Activated T-helper 2 cell treated with anti-CD3 and anti-CD28 coated beads, Interferon-gamma antibody, Interleukin-2, Interleukin-4, amounts not matched to agents 10 μg/mL and 5 μg/mL and 100 μg/mL, durations not matched to agents 14 hours and 24 hours and 36 hours (primary cell): ENCODE measurements at regions not wholly inside any gene's neighbourhood (a gene's known extent, or its start where the extent isn't known, plus 50 kb on each side); places are given as distances from the start of the nearest gene placed in this dataset.

Experiments used
- DNase-seq: peaks from one replicate; pipeline ENCODE4 v3.0.0; 2021; ENCODE audit warnings: low spot score
- H3K27ac Mint-ChIP-seq: one replicate; pipeline ENCODE4 v1.8.0; 2021; ENCODE audit warnings: mixed read lengths
- H3K27me3 Mint-ChIP-seq: one replicate; pipeline ENCODE4 v1.8.0; 2021; ENCODE audit warnings: low read depth, mixed read lengths
- H3K36me3 Mint-ChIP-seq: one replicate; pipeline ENCODE4 v1.8.0; 2021; ENCODE audit warnings: low read depth, mixed read lengths
- H3K4me1 Mint-ChIP-seq: one replicate; pipeline ENCODE4 v1.8.0; 2021; ENCODE audit warnings: low read depth, mixed read lengths
- H3K4me3 Mint-ChIP-seq: one replicate; pipeline ENCODE4 v1.8.0; 2021; ENCODE audit warnings: low read depth, mild to moderate bottlenecking, moderate library complexity, mixed read lengths
- H3K9me3 Mint-ChIP-seq: one replicate; pipeline ENCODE4 v1.8.0; 2021; ENCODE audit warnings: mixed read lengths
- intact Hi-C: fragments of 100-400 bp; cut with micrococcal nuclease; formaldehyde crosslinking; loops from one replicate; pipeline ENCODE4 v1.15.1; 2023

DNA sequence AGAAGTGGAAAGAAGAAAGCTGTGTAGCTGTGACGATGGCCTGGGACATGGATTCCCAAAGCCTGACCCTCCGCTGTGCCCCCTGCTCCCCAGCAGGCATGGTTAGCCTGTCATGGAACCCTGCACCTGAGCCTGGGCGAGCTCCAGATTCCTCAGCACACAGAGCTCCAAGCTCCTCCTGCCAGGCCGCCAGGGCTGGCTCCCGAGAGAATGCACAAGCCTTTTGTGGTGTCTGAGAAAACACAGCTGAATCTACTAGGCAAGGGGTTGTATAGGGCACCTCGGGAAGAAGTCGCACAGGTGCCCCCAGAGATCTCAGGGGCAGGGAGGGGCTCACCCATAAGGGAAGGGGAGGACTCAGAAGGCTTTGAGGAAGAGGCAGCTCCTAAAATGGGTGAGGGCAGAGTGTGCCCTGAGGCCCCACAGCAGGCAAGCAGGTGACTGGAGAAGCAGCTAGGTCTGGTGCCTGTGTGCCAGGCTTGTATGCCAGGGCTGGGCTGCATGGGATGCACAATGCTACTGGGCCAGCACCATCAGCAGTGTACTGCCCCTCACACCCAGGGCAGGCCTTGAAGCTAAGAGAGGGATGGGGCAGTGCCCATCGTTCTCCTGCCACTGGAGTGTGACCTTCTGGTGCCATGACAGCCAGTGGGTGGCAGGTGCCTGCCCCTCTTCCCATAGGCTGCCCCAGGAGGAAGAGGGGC lies 64.3 kb upstream of the CD93 start:
- no peaks in the 10 kb centered on the region for H3K27me3 Mint-ChIP-seq
- no peaks in the 10 kb centered on the region for H3K36me3 Mint-ChIP-seq
- intact Hi-C loops = no loop called here
- H3K27ac Mint-ChIP-seq = peak overlapping the region; percentile 15
- H3K4me3 Mint-ChIP-seq = no peak overlapping the region
- peaks cover 49% of the 10 kb centered on the region for H3K4me1 Mint-ChIP-seq
- no peaks in the 10 kb centered on the region for H3K9me3 Mint-ChIP-seq
- DNase-seq = no peak

DNA sequence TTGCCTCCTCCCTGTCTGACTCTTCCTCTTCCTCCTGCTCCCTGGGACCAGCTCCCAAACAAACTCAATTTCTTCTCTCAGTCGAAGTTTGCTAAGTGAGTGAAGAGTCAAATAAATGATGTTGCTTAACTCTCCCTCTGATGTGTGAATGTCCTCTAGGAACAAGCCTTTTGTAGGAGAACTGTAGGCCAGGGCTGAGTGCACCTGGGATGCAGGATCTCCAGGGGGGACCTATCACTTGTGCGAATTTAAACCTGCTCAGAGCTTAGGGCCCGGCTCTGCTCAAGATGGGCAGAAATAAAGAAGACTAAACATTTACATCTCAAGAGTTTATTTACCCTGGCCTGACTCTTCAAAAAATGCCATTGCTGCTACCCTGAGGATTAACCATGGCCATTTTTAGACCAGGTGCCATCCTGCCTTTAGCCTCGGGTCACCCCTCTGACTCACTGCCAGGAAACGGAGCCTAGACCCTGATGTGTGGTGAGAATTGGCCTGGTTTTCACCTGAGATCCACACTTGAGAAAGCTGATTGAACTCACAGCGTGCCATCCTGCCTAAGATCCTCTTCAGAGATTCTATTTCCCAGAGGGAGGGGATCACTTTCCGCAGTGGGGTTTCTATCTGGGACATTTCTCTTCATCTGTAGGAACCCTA lies 63.6 kb upstream of the CD93 start:
- intact Hi-C loops = loop anchor here (1.0 to 2.0 kb wide), 2 partner anchors 11 to 201 kb away; partner anchors contain the start of gene NXT1
- Mint-ChIP-seq H3K9me3 (no peaks in the 10 kb centered on the region), H3K27me3 (peaks cover 5% of the 10 kb centered on the region), H3K4me1 (peaks cover 52% of the 10 kb centered on the region), H3K4me3 (no peak overlapping the region), H3K27ac (peak overlapping the region; percentile 15), H3K36me3 (no peaks in the 10 kb centered on the region)
- no peak for DNase-seq

DNA sequence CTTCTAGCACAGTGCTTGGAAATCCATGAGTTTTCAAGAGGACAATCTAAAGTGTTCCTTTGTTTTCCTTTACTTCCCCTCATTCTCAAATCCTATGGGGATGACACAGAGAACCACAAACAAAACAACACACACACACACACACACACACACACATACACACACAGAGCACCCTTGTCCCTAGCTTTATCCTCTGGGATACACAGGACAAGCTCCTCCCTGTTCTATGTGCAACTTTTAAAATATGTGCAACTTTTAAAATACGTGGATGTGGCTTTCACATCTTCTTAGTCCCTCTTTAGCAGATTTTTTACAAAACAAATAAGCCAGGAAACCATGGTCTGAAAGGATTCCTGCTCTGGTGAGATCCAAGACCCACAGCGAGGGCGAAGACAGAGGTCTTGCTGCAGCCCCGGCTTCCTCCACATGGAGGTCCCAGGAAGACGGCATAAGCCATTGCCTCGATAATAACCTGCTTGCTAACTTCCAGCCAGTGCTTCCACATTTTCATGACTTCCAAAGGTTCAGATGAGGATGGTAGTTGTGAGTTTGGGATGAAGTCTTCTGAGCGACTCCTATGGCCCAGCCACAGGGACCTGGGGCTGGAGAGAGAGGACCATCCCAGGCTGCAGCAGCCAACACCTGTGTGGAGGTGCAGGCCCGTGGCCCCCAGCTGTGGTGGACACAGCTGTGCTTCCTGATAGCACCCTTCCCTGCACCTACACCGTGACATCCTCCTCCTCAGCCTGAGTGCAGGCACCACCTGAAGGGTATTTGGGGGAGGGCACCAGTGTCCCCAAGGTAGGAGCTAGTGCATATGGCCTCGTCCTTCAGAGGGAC lies 62.8 kb upstream of the CD93 start:
- Mint-ChIP-seq H3K27ac (peak overlapping the region; percentile 91), H3K4me1 (peaks cover 56% of the 10 kb centered on the region), H3K4me3 (no peak overlapping the region), H3K27me3 (peaks cover 5% of the 10 kb centered on the region), H3K36me3 (no peaks in the 10 kb centered on the region), H3K9me3 (no peaks in the 10 kb centered on the region)
- intact Hi-C loops = loop anchor here (1.0 to 2.0 kb wide), 2 partner anchors 11 to 202 kb away; partner anchors contain the start of gene NXT1
- DNase-seq = no peak

GRCh38 chr20:23147964-23148730 lies 62.0 kb upstream of the CD93 start:
- Mint-ChIP-seq H3K27ac (peak overlapping the region; percentile 91), H3K4me1 (peaks cover 64% of the 10 kb centered on the region), H3K9me3 (no peaks in the 10 kb centered on the region), H3K4me3 (peak overlapping the region; percentile 38), H3K27me3 (peaks cover 5% of the 10 kb centered on the region), H3K36me3 (no peaks in the 10 kb centered on the region)
- intact Hi-C loops = loop anchor here (2.0 kb wide), 1 partner anchor 203 kb away; the partner anchor contains the start of gene NXT1
- peak; percentile 20 for DNase-seq

DNA sequence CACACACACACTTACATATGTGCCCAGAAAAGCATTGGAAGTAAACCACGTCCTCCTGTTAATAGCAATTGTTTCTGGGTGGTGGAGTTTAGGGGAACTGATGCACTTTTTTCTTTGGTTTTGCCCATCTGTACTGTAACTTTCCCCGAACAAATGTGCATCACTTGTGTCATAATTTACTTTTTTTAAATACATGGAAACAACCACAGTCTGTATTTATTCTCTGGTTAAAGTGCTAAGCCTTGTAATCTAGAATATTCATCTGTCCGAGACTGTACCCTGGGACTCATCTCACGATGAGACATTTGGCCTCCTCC lies 61.5 kb upstream of the CD93 start:
- intact Hi-C loops = no loop called here
- Mint-ChIP-seq H3K9me3 (no peaks in the 10 kb centered on the region), H3K36me3 (no peaks in the 10 kb centered on the region), H3K4me3 (no peak overlapping the region), H3K27me3 (peaks cover 5% of the 10 kb centered on the region), H3K27ac (peak overlapping the region; percentile 91), H3K4me1 (peaks cover 69% of the 10 kb centered on the region)
- no peak for DNase-seq

DNA sequence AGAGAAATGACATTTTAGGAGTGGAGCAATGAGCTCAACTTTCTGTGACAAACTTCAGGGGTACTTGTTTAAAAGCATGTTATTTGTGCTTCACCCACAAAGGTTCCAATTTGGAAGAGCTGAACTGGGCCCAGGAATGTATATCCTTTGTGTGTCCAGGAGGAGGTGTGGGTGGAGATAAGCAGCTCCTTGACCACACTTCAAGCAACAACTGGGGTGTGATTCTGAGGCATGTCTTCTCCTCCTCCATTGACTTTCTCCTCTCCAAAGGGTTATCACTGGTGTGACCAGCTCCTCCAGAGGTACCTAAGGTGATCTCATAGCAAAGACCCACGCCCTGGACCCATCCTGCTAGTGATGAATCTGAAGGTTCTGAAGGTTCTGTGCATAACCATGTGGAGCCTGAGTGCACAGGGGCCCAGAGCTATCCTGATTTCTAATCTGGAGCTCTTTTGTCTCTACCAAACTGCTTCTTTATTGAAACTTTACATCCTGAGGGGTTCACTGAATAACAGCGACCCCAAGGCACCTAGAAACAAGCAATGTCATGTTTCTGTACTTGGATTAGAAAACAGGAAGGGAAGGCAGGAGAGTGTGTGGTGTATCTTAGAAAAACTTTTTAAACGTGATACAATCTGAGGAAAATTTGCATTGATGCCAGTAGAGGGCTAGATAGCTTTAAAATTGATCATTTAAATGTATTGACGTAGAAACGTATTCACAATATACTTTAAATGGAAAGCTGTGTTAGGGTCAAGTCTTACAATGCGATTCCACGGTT lies 60.9 kb upstream of the CD93 start:
- Mint-ChIP-seq H3K36me3 (no peaks in the 10 kb centered on the region), H3K4me1 (peaks cover 70% of the 10 kb centered on the region), H3K4me3 (no peak overlapping the region), H3K27me3 (peaks cover 5% of the 10 kb centered on the region), H3K9me3 (no peaks in the 10 kb centered on the region), H3K27ac (peak overlapping the region; percentile 91)
- no peak for DNase-seq
- intact Hi-C loops = no loop called here

- Mint-ChIP-seq H3K4me1 (peaks cover 71% of the 10 kb centered on the region), H3K36me3 (no peaks in the 10 kb centered on the region), H3K4me3 (no peak overlapping the region), H3K27ac (peak overlapping the region; percentile 54), H3K27me3 (peaks cover 5% of the 10 kb centered on the region), H3K9me3 (no peaks in the 10 kb centered on the region)
- intact Hi-C loops = no loop called here
- no peak for DNase-seq
Observed at GRCh38 chr20:23146181-23146580, 60.1 kb upstream of the CD93 start.

GRCh38 chr20:23145281-23145700 lies 59.2 kb upstream of the CD93 start:
- Mint-ChIP-seq H3K27me3 (peaks cover 5% of the 10 kb centered on the region), H3K9me3 (no peaks in the 10 kb centered on the region), H3K36me3 (no peaks in the 10 kb centered on the region), H3K4me3 (no peak overlapping the region), H3K27ac (no peak overlapping the region), H3K4me1 (peaks cover 71% of the 10 kb centered on the region)
- intact Hi-C loops = no loop called here
- no peak for DNase-seq

DNA sequence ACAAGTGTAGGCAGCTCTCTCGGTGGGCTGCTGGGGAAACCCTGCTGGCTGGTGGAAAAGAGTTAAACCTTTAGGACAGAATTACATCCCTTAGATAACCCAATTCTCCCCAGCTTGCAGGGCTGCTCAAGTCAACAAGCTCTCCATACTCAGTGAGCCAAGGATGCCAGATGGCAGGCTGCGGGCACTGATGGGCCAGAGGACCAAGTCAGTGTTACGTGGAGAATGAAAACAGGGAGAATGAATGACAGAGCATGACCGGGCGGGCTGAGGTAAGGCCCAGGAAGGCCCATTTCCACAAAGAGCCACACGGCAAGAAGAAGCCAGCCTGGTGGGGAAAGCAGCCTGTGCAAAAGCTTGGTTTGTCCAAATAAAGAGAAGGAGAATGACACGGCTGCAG lies 58.7 kb upstream of the CD93 start:
- H3K27me3 Mint-ChIP-seq = peaks cover 5% of the 10 kb centered on the region
- DNase-seq = no peak
- H3K36me3 Mint-ChIP-seq = no peaks in the 10 kb centered on the region
- intact Hi-C loops = no loop called here
- no peaks in the 10 kb centered on the region for H3K9me3 Mint-ChIP-seq
- no peak overlapping the region for H3K4me3 Mint-ChIP-seq
- H3K27ac Mint-ChIP-seq = no peak overlapping the region
- peaks cover 71% of the 10 kb centered on the region for H3K4me1 Mint-ChIP-seq

DNA sequence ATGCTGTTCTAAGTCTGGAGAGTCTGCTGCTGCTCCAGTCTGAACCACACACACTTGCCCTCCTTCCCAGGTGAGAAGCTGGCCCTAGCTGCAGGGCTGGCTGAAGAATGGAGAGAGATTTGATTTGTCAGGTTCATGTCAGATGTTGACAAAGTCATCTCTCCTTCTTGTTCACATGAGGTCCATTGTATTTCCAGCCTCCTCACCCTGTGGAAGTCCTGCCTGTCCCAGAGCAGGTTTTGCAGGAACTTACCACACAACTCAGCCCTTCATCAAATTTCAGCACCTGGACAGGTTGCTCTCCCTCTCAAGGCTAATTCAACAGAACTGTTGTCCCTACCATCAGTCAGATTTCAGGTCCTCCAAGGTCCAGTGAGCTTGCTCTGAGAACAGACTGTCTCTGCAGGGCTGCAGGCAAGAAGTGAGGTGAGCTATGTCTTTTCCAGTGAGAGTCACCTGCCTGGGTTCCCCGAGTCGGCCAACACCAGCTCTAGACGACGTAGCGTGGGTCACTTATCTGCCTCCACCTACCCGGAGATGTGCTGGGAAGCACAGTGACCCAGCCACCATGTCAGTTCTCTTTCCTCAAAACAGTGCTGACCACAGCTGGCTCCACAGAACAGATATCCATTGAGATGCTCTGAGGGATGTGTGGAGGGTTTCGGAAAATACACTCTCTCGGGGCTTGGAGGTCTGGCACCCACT lies 58.0 kb upstream of the CD93 start:
- Mint-ChIP-seq H3K9me3 (no peaks in the 10 kb centered on the region), H3K36me3 (no peaks in the 10 kb centered on the region), H3K27me3 (peaks cover 5% of the 10 kb centered on the region), H3K4me3 (no peak overlapping the region), H3K27ac (no peak overlapping the region), H3K4me1 (peaks cover 72% of the 10 kb centered on the region)
- DNase-seq = no peak
- intact Hi-C loops = loop anchor here (2.0 kb wide), 1 partner anchor 255 kb away; no protein-coding TSS in a partner anchor

DNA sequence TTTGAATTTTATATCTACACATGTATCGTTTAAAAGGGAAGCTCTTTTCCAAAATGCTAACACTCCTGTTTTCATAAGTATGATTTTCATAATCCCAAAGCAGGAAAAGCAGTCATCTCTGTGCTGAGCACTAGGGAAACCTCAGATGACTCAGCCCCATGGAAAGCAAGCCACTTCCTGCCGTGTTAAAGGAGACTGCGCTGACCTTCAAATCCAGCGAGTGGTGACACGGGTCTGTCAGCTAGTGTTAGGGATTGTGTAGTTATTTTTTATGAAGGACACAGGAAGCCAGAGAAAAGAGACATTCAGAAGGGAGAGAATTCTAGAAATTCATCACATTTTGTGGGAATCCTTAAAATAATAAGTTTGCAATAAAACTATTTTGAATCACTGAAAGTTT lies 57.0 kb upstream of the CD93 start:
- DNase-seq = peak; percentile 17
- H3K4me1 Mint-ChIP-seq = peaks cover 63% of the 10 kb centered on the region
- H3K9me3 Mint-ChIP-seq = no peaks in the 10 kb centered on the region
- H3K4me3 Mint-ChIP-seq = peak overlapping the region; percentile 38
- H3K27me3 Mint-ChIP-seq = peaks cover 5% of the 10 kb centered on the region
- intact Hi-C loops = loop anchor here (2.0 kb wide), 1 partner anchor 256 kb away; no protein-coding TSS in a partner anchor
- no peaks in the 10 kb centered on the region for H3K36me3 Mint-ChIP-seq
- peak overlapping the region; percentile 34 for H3K27ac Mint-ChIP-seq
